Gastroesophageal sphincter (tissue), 3 donors: ENCODE measurements at regions not wholly inside any gene's neighbourhood (a gene's known extent, or its start where the extent isn't known, plus 50 kb on each side); places are given as distances from the start of the nearest gene placed in this dataset.

Experiments used
- EP300 ChIP-seq: sonication (generic); formaldehyde crosslinking; IDR thresholded peaks from one replicate; pipeline ENCODE4 v1.6.1; 2017; ENCODE audit warnings: antibody characterized with exemption, mild to moderate bottlenecking
- TF ChIP-seq, protein P1 (sequence below), 4 experiments: fragments of 200-600 bp in 2 of 4; fragments of 450-650 bp in 2 of 4; sonication (generic) in 1 of 4; IDR thresholded peaks; one replicate each; pipeline ENCODE4 v1.5.1; 2017 to 2019; ENCODE audit warnings: antibody characterized with exemption in 4 of 4, mild to moderate bottlenecking in 2 of 4, moderate library complexity in 2 of 4

DNA sequence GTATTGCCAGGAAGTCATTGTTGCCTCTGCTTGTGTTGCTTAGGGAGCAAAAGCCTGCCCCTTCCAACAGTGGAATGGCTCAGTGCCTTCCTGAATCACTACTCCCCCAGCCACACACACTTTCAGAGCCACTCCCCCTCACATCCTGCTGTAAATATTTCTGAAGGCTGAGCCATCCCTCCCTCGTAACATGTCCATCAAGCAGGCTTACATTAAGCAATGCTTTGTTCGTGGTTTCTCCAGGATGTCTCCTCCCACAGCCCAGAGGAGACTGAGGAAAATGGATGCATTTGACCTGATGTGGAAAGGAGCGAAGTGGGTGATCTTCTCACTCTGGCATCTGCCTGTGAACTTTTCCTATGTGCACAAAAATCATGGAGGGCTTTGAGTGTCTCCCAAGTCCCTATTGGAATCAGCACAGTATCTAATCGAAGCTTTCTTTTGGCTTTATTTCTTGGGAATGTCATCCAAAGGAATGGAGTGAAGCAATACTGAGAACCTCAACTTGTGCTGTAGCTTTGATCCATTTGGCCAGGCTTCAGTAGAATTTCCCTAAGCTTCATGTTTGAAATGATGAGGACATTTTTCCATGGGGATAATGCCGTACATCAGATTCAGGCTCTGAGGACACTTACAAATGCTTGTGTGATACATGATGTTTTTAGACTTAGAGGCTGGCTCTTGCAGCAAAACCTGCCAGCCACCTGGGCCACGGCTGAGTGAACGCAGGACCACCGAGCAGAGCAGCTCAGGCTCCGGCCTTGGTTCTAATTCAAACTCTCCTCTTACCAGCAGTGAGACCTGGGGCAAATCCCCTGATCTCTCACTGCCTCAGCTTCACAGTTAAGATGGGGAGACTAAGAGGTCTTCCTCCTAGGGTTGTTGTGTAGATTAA is 389.1 kb downstream of the ENC1 start:
- TF ChIP-seq, protein P1, sequence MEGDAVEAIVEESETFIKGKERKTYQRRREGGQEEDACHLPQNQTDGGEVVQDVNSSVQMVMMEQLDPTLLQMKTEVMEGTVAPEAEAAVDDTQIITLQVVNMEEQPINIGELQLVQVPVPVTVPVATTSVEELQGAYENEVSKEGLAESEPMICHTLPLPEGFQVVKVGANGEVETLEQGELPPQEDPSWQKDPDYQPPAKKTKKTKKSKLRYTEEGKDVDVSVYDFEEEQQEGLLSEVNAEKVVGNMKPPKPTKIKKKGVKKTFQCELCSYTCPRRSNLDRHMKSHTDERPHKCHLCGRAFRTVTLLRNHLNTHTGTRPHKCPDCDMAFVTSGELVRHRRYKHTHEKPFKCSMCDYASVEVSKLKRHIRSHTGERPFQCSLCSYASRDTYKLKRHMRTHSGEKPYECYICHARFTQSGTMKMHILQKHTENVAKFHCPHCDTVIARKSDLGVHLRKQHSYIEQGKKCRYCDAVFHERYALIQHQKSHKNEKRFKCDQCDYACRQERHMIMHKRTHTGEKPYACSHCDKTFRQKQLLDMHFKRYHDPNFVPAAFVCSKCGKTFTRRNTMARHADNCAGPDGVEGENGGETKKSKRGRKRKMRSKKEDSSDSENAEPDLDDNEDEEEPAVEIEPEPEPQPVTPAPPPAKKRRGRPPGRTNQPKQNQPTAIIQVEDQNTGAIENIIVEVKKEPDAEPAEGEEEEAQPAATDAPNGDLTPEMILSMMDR (IDR thresholded peaks at IDR 0.05): no peak
- TF ChIP-seq EP300: no peak
